Hematopoietic multipotent progenitor cell treated with erythropoietin and hydrocortisone succinate and interleukin-3 and kit ligand, for 8 days (in vitro differentiated cells): ENCODE measurements at regions not wholly inside any gene's neighbourhood (a gene's known extent, or its start where the extent isn't known, plus 50 kb on each side); places are given as distances from the start of the nearest gene placed in this dataset.
"Not testable (repeated sequence)": the region's sequence is repeated elsewhere in the genome, so short reads cannot be mapped to it uniquely, and the experiment has no call there.

Experiments
- DNase-seq: peaks from one replicate; pipeline ENCODE4 v3.0.0-alpha.2; 2015

DNA sequence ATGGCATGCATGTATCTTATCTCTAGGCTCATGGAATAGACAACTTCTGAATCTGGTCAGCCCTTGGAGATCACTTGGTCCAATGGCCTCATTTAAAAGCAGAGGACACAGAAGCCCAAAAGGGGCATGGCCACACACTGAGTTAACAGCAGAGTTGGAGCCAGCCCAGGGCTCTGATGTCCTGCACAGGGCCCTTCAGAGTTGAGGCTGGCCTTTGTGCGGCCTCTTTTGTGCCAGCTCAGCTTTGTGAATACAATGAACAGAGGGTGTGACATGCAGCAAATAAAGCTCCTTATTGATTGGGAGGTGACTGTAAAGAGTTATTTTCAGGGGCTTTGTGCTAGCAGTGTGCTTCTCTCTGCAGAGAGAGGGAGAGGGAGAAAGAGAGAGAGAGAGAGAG is 150.1 kb upstream of the STK32A start:
- no peak for DNase-seq

DNA sequence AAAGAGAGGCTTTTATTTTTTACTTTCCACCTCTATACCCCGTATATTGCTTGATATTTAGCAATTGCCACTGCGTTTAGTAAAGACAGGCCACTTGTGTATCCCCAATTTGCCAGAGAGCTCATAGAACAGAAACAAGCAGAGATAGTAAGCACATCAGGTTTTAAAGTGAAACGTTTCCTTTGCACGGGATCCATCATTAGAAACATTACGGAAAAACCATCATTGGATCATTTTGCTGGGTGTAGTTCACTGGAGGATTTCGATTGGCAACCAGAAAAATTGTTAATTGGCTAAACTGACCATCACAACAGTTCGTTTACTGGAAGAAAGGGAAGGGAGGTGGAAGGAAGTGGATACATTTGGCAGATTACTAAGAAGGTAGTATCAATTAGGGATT is 149.4 kb upstream of the STK32A start:
- DNase-seq: no peak

DNA sequence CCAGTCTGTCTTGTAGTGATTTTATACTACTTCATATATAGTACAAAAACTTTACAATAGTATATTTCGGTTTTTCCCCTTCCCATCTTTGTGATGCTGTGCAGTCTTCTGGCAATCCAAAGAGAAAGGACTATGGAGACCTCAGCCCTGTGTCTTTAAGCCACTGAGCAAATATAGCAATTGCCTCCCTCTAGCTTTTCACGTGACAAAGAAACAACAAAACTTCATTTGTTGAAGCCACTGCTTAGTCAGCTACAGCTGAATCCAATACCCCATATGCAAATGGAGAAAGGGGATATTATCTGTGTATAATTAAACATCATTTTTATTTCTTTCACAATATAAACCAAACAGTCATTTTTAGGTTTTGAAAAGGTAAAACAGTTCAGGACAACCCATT is 142.8 kb upstream of the STK32A start:
- DNase-seq: no peak

DNA sequence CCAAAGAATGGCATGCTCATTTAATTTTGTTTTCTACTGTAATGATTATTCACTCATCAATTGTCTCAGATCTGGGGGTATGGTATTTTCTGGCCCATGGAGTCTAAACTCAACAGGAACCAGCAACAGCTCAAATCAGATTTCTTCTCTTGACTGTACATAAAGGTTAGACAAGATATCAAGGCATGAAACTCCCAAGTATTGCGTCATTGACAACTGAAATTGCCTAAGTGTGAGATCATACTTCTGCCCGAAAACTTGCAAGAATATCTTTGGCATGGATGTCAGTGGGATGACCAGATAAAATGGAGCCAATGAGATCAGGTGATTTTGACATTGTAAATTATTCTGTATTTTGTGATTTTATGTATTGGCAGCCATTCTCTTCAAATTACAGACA is 141.7 kb upstream of the STK32A start:
- no peak for DNase-seq

- DNase-seq: no peak
Observed at GRCh38 chr5:147095740-147096139, 139.1 kb upstream of the STK32A start.

DNA sequence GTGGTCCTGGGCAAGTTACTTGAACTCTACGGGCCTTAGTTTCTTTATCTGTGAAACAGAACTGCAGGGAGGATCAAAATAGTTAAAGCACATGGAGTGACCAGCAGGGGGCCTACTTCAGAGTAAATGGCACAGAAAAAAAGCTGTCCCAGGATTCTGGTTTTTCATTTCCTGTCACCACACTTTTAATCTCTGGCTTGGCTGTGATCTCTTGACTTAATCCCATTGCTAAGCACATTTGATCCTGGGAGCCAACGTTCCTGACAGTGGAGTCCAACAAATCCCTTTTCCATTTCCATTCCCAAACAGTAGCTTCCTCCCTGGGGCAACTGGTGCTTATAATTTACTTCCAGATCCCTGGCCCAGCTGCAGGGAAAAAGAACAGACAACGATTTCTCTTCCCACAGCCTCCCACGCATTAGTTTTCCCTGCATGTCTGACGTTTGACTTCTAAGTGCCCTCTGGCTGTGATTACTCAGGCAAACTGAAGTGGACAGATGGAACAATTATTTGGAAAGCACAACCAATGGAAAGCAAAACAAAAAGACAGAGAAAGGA is 136.5 kb upstream of the STK32A start:
- DNase-seq: peak; percentile 48

GRCh38 chr5:147101659-147102369 is 133.0 kb upstream of the STK32A start:
- no peak for DNase-seq

GRCh38 chr5:147112899-147113298 is 121.9 kb upstream of the STK32A start:
- no peak for DNase-seq

DNA sequence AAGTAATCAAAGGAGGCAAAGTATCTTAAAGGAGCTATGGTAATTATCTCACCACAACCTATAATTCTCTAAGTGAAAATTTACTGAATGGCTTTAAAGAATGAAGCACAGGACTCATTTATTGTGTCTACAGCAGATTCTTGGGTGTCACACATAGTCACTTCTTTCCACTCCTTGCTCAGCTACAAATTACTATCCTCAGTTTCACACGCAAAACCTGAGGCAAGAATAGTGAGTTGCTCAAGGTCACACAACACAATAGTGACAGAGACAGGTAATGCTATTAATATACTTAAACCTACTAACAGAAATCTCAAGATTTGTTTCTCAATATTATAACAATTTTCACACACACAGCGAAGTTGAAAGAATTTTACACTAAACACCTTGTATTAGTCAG is 120.9 kb upstream of the STK32A start:
- no peak for DNase-seq

GRCh38 chr5:147139759-147140158 is 95.1 kb upstream of the STK32A start:
- not testable (repeated sequence) for DNase-seq

GRCh38 chr5:147140558-147140957 is 94.3 kb upstream of the STK32A start:
- DNase-seq: no peak

DNA sequence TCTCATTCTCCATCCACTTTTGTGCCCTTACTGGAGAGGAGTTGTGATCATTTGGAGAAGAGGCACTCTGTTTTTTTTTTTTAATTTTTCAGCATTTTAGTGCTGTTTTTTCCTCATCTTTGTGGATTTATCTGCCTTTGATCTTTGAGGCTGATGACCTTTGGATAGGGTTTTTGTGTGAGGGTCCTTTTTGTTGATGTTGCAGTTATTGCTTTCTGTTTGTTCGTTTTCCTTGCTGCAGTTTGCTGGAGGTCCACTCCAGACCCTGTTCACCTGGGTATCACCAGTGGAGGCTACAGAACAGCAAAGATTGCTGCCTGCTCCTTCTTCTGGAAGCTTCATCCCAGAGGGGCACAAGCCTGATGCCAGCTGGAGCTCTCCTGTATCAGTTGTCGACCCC is 93.2 kb upstream of the STK32A start:
- not testable (repeated sequence) for DNase-seq

- no peak for DNase-seq
Observed at GRCh38 chr5:147143215-147143614, 91.6 kb upstream of the STK32A start.

- no peak for DNase-seq
Observed at GRCh38 chr5:147145328-147145727, 89.5 kb upstream of the STK32A start.

GRCh38 chr5:147148715-147149114 is 86.1 kb upstream of the STK32A start:
- DNase-seq: no peak

DNA sequence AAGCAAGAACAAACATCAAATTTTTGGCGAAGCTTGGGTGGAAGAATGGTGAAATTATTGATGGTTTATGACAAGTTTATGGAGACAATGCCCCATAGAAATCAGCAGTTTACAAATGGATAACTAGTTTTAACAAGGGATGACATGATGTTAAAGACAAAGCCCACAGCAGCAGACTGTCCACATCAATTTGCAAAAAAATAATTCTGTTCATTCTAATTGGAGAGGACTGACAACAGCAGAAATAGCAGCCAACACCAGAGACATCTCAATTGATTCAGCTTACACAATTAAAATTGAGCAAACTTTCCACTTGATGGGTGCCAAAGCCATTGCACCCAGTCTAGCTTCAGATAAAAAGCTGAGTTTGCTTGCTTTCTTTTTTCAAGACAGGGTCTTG is 82.7 kb upstream of the STK32A start:
- DNase-seq: no peak

GRCh38 chr5:147154809-147155208 is 80.0 kb upstream of the STK32A start:
- no peak for DNase-seq

DNA sequence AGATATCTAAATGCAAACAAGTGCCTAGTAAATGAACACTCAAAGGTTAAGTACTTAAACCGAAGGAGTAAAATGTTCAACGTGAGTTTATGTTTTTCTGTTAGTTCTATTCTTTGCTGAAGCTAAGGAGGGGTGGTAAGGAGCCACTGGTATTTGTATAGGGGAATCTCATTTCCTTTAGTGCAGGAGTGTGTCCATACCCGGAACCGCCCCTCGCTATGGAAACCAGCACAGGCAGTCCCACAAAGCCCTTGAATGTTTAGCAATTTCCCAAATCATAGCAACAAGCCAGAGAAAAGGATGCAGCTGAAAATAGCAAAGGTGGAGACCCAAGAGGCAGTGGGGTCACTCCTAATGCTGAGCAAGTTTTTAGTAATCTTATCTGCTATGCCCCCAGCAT is 78.8 kb upstream of the STK32A start:
- no peak for DNase-seq

DNA sequence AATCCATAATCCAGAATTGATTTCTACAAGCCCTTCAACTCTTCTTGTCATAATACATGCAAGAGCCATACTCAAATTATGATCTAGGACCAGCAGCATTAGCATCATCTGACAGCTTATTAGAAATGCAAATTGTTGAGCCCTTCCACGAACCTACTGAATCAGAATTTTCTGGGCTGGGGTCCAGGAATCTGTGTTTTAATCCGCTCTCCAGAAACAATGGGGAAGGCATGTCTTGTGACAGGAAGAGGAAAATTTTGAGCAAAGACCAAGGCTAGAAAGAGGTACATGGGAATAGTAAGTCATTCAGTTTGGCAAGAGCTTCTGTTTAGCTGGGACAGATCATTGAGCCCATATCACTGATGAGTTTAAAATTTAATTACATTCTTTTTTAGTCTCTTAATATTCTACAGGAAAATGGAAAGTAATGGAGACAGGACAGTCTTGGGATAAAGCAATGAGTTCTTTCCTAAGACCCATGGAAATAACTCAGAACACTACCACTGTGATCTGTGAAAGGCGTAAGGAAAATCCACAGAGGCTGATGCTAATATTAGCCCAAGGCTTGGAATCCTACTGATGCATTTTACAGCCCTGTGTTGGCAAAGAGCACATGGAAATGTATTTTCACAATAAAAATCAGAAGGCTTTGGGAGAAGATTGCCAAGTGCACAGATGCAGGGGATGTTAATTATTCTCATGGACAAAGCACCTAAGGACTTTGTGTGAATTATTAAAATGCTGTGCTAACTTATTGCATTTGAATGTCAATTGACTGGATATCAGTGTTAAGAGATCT is 73.7 kb upstream of the STK32A start:
- no peak for DNase-seq

DNA sequence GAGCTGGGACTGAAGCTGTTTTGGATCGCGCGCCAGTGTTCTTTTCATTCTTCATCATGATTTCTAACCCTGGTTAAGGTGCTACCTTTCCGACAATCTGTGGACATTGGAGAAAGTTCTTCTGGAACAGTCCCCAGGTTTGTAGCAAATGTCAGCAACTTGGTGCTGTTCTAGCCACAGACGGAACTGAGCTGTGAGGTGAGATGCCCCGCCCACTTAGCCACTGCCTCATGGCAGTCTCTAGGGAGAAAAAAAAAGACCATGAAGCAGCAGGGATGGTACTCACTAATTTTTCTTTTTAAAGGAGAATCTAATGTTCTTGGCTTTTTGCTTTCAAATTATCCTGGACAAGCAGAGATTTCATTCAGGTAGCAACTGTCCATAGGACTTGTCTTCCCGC is 72.1 kb upstream of the STK32A start:
- DNase-seq: no peak

DNA sequence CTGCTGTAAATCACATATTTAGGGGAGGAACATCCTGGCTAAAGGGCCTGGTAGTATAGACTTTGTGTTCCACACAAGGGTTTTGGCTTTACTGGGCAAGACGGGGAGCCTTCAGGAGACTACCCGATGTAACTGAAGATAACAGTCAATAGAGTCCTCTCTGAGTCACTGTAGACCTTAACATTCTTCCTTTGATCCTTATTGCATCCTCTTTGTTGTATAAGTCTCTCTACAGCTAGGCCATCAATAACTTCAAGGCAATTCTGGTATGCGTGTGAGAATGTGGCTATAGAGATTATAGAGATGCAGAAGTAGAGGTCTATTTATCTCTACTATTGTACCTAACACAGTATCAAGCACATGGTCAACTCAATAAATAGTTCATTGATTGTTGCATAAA is 67.3 kb upstream of the STK32A start:
- no peak for DNase-seq

DNA sequence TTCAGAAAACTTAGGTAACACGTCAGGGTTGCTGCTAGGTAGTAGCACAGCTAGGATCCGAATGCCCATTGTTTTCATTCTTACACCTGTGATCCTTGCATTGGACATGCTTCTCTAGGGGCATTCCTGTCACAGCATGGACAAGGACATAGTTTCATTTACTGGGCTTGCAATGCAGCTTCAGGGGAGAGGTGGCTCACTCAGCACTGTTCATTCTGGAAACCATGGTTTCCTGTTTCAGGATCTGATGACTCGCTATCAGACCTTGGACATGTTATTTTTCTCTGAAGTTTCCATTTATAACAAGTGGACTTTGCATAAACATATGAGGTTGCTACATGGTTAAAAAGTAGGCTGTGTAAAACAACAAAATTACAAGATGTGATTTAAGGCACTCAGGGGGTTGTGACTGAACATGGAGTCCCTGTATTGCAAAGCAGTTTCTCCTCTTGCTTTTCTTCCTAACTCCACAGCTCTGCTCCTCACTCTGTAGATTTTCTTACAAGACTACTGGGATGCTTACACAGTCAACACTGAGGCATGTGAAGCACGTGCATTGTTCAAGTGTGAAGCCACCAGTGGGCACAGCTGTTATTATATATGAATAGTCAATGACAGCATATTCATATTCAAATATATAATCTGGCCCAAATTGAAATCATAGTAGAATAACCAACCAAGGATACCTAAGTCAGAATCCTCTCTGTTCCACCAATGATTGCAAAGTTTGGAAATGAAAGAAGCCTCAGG is 66.1 kb upstream of the STK32A start:
- DNase-seq: no peak

DNA sequence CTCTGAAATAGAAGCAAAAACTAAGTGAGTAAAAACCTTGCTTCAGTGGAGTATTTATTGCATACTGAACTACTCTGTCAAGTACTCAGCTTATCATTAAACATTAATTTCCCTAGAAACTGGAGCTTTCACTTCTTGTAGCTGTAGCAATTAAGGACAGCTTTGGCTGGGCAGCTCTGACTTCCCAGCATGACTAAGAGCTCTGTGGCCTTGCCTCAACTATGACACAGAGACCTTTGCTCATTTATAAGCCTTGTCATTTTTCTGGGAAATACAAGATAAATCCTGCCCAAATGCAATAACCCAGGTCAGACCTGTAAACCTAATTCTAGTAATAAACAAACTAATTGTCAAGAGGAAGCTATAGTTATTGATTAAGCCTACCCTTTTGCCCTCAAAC is 65.4 kb upstream of the STK32A start:
- DNase-seq: no peak

DNA sequence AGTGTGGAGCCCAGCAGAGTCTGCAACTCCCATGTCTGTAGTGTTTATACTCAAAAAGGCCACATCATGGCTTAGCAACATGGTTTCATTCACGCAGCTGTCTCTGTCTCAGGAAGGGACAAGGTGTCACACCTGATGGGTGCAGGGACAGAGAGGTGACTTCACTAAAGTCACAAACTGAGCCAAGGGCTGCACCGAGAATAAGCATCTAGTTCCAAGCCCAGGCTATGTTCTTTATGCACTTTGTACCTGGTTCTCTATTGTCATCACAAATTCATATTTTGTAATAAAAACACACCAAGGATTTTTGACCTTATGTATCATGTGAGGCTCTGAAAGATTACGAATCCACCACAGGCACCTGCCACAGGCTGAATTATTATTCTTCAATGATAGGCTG is 64.9 kb upstream of the STK32A start:
- DNase-seq: no peak
